M059J (cell line): ENCODE measurements at regions not wholly inside any gene's neighbourhood (a gene's known extent, or its start where the extent isn't known, plus 50 kb on each side); places are given as distances from the start of the nearest gene placed in this dataset.

Experiments used
- DNase-seq: peaks from one replicate; pipeline ENCODE4 v3.0.0-alpha.2; 2012; ENCODE audit warnings: low read depth

- DNase-seq: no peak
Measured at GRCh38 chr1:4915154-4915553, 260.7 kb downstream of the AJAP1 start.

- DNase-seq: no peak
Measured at GRCh38 chr1:4908486-4908885, 254.1 kb downstream of the AJAP1 start.

GRCh38 chr1:4894566-4894965 lies 240.2 kb downstream of the AJAP1 start:
- DNase-seq: no peak

GRCh38 chr1:4880626-4881025 lies 226.2 kb downstream of the AJAP1 start:
- no peak for DNase-seq

- no peak for DNase-seq
Measured at GRCh38 chr1:4877426-4877825, 223.0 kb downstream of the AJAP1 start.

GRCh38 chr1:4871373-4871772 lies 217.0 kb downstream of the AJAP1 start:
- no peak for DNase-seq

- no peak for DNase-seq
Measured at GRCh38 chr1:4868521-4868920, 214.1 kb downstream of the AJAP1 start.

GRCh38 chr1:4856396-4856795 lies 202.0 kb downstream of the AJAP1 start:
- no peak for DNase-seq

- no peak for DNase-seq
Measured at GRCh38 chr1:4854367-4854766, 200.0 kb downstream of the AJAP1 start.

GRCh38 chr1:4853904-4854303 lies 199.5 kb downstream of the AJAP1 start:
- no peak for DNase-seq

GRCh38 chr1:4851385-4852065 lies 197.1 kb downstream of the AJAP1 start:
- DNase-seq: peak; percentile 10

- DNase-seq: no peak
Measured at GRCh38 chr1:4848431-4848830, 194.0 kb downstream of the AJAP1 start.

GRCh38 chr1:4847711-4848110 lies 193.3 kb downstream of the AJAP1 start:
- no peak for DNase-seq
